Posterior cingulate gyrus (tissue), 11 donors: ENCODE measurements at regions not wholly inside any gene's neighbourhood (a gene's known extent, or its start where the extent isn't known, plus 50 kb on each side); places are given as distances from the start of the nearest gene placed in this dataset.
A peak's percentile ranks its signal among the peaks of the same experiment; 100 is the strongest.

Experiments
- DNase-seq, 10 donors: peaks; one replicate each; pipeline versions ENCODE4 v3.0.0 to v3.0.0-alpha.2; 2020 to 2021; ENCODE audit warnings: mixed read lengths in 3 of 10
- intact Hi-C: fragments of 100-400 bp; cut with DNase I; formaldehyde crosslinking; loops from one replicate; pipeline ENCODE4 v1.15.1; 2023

DNA sequence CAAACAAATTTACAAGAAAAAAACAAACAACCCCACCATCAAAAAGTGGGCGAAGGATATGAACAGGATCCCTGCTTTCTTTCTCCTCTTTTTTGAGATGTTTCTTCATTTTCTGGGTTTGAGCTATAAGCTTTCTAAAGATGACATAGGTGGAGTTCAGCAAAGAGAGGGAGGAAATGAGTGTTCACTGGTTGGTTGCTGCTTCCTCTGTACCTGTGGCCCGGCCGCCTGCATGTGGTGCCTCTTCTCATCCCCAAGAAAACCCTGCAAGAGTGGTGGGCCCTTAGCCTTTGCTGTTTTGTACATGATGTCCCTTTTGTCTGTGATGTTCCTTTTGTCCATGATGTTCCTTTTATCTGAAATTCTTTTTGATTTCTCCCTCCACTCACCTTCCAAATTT lies 178.4 kb upstream of the SERP2 start:
- intact Hi-C loops, result no loop called here

DNA sequence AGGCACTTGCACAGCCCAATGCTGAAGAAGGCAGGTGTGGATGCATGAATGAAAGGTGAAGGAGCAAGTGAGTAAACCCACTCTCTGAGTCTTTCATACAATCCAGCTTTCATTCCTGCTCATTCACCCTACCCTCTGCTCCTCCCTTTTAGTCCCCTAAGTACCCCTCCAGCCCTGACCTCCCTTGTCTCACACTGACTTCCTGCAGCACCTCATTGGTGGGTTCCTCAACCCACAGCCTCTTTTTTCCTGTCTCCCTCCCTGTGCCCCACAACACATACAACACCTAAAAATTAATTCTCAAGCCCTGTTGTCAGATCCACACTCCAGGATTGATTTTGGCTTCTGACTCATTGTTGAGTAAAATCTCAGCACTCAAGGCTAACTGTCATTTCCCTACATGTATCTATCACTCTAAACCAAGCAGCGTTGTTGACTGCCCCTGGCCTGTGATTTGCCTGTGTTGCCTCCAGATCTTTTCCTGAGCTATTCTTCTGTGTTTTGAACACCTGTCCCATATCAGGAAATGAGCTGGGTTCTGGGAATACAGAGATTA lies 177.3 kb upstream of the SERP2 start:
- no peak for DNase-seq

More for the DNA sequence above, 178.4 kb upstream of the SERP2 start:
- DNase-seq, result no peak

GRCh38 chr13:44197791-44198770 lies 175.5 kb upstream of the SERP2 start:
- intact Hi-C loops, result no loop called here
- DNase-seq, result no peak

More for the DNA sequence above, 177.3 kb upstream of the SERP2 start:
- intact Hi-C loops, result no loop called here

GRCh38 chr13:44198826-44199225 lies 174.8 kb upstream of the SERP2 start:
- intact Hi-C loops, result no loop called here
- no peak for DNase-seq

GRCh38 chr13:44199627-44200207 lies 173.9 kb upstream of the SERP2 start:
- intact Hi-C loops, result no loop called here
- no peak for DNase-seq

- no peak for DNase-seq
- intact Hi-C loops, result no loop called here
Measured at GRCh38 chr13:44206434-44206833, 167.2 kb upstream of the SERP2 start.

DNA sequence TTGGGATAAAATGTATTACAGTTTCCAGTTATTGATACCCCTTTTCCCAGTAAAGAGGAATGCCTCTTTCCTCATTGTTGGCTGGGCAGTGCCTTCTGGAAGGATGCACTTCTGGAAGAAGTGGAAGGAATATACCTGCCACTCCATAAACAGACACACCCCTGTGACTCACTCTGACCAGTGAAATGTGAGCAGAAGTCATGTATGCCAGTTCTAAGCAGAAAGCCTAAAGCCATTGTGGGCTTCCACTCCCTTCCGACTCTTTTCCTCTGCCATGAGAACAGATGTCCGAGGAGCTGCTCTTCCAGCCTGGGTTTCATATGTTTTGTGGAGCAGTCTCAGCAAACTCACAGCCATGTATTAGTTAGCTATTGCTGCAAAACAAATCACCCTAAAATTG lies 166.1 kb upstream of the SERP2 start:
- no peak for DNase-seq
- intact Hi-C loops, result no loop called here

DNA sequence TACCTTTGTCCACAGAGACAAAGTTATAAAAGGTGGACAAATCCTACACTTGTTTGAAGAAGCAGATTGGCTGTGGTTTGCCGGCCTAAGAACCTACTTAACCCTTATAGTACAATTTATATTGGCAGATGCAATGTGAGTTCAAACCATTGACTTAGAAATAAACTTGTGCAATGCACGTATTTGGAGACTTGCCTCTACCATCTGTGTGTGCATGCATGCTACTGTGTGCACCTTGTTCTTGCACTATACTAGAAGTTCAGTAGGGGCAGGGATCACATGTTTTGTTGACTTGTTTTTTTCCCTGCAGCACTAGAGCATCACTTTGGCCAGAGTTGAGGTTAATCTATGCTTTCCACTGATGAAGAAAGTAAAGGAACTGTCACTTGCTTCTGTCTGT lies 163.1 kb upstream of the SERP2 start:
- no peak for DNase-seq

GRCh38 chr13:44211286-44211685 lies 162.3 kb upstream of the SERP2 start:
- peak in 5 of 10 donors; percentile 31 to 60 (median 48) for DNase-seq
- intact Hi-C loops, result loop anchor here (10.0 kb wide), 1 partner anchor 224 kb away; no protein-coding TSS in a partner anchor

More for the DNA sequence above, 163.1 kb upstream of the SERP2 start:
- intact Hi-C loops, result loop anchor here (10.0 kb wide), 1 partner anchor 224 kb away; no protein-coding TSS in a partner anchor

GRCh38 chr13:44211704-44212346 lies 161.8 kb upstream of the SERP2 start:
- intact Hi-C loops, result loop anchor here (10.0 kb wide), 1 partner anchor 223 kb away; no protein-coding TSS in a partner anchor
- peak in 1 of 10 donors; percentile 57 for DNase-seq

GRCh38 chr13:44212633-44213396 lies 160.8 kb upstream of the SERP2 start:
- DNase-seq, result peak in 1 of 10 donors; percentile 72
- intact Hi-C loops, result loop anchor here (10.0 kb wide), 1 partner anchor 222 kb away; no protein-coding TSS in a partner anchor

DNA sequence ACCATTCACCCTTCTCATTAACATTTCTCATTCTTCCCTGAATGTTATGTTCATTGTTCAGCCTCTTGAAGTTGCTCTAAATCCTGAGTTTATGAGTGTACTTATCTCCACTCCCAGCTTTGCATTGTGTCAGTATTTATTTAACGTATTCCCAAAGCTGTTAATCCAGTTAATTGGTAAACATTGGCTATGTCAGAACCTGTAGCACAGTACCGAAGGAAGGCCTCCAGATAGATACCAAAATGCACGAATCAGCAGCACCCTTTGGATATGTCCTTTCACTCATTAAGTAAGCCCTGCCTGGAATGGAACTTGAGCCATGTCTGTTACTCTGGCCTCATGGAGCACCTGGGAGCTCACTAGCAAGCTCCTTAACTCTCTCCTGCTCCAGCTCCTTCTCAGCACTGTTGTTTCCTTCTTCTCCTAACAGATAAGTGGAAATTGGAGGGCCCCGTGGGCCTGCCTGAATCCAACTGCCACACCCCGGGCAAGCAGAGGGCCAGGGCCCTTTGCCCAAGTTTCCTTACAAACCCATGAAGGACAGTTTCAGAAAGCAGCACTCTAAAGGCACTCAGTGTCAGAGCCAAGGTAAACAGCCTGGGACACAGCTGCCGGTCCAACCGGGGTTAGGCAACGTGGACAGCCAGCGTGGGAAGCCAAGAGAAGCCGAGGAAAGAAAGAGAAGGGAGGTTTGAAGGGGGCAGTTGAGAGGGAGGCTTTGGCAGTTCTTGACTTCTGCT lies 155.0 kb upstream of the SERP2 start:
- DNase-seq, result peak in 1 of 10 donors; percentile 33

GRCh38 chr13:44219577-44220548 lies 153.8 kb upstream of the SERP2 start:
- intact Hi-C loops, result loop anchor here (10.0 kb wide), 2 partner anchors 75 to 215 kb away; no protein-coding TSS in a partner anchor
- DNase-seq, result peak in 1 of 10 donors; percentile 76

More for the DNA sequence above, 155.0 kb upstream of the SERP2 start:
- intact Hi-C loops, result loop anchor here (10.0 kb wide), 1 partner anchor 216 kb away; no protein-coding TSS in a partner anchor

GRCh38 chr13:44220948-44221347 lies 152.7 kb upstream of the SERP2 start:
- no peak for DNase-seq
- intact Hi-C loops, result loop anchor here (10.0 kb wide), 1 partner anchor 76 kb away; no protein-coding TSS in a partner anchor

DNA sequence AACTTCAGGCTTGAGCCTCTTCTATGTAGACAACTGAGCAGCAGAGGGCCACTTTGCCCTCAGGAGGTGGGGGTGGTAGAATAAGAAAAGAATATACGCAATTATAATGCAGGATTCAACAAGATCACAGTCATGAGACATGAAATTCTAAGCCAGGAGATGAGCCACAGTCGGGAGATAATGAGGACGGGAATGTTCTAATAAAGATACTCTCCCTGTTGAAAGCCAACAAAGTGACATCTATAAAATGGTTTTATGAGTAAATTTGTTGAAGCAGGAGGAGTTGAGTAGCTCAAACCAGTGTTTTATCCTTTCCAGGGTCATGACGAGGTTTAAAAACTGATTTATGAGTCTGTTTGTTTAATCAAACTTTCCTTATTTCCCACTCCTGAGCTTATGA lies 152.0 kb upstream of the SERP2 start:
- intact Hi-C loops, result loop anchor here (10.0 kb wide), 1 partner anchor 77 kb away; no protein-coding TSS in a partner anchor
- DNase-seq, result no peak

DNA sequence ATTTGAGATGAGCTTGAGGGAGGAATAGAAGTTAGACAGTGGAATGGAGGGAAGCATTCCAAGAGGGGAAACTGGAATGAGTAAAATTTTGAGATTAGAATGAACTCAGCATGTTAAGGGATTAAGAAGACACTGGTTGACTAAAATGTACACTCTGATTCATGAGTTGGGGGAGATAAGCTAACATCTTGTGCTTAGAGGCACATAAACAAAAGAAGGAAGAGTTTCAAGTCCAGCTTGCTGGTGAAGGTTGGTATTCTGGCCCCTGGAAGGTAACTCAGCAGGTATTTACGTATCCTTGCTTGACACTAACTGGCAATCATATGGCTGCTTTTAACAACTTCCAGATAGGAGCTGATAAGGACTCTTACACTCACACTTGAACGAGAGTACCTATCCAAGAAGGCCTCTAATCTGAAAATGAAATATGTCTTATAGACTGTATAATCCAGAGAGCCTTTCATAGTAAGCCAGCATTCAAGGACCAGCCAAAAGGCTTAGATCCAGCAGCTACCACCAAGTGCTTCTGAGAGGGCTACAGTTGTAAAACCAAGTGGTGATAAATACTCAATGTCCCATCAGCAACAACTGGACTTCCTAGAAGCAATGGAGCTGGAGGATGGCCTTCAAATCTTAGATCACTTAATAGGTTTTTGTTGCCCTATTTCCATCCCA lies 149.7 kb upstream of the SERP2 start:
- DNase-seq, result no peak
- intact Hi-C loops, result loop anchor here (10.0 kb wide), 1 partner anchor 79 kb away; no protein-coding TSS in a partner anchor
